ENCODE measurements at regions not wholly inside any gene's neighbourhood (a gene's known extent, or its start where the extent isn't known, plus 50 kb on each side); places are given as distances from the start of the nearest gene placed in this dataset.

- FAIRE-seq, result no peak
These were observed 70.1 kb upstream of the FSTL4 start for GRCh38 chr5:133682451-133682850.

- FAIRE-seq, result no peak
These were observed 69.6 kb upstream of the FSTL4 start for GRCh38 chr5:133681896-133682295.

- FAIRE-seq, result no peak
These were observed 68.7 kb upstream of the FSTL4 start for GRCh38 chr5:133680830-133681565.

- no peak for FAIRE-seq
These were observed 67.2 kb upstream of the FSTL4 start for GRCh38 chr5:133679534-133679933.

GRCh38 chr5:133675376-133676154 is 63.2 kb upstream of the FSTL4 start:
- FAIRE-seq, result no peak

- no peak for FAIRE-seq
These were observed 58.0 kb upstream of the FSTL4 start for GRCh38 chr5:133670336-133670735.

GRCh38 chr5:133669472-133669871 is 57.1 kb upstream of the FSTL4 start:
- FAIRE-seq, result no peak

- no peak for FAIRE-seq
These were observed 56.1 kb upstream of the FSTL4 start for GRCh38 chr5:133668458-133668857.

- no peak for FAIRE-seq
These were observed 54.9 kb upstream of the FSTL4 start for GRCh38 chr5:133667217-133667616.

- FAIRE-seq, result no peak
These were observed 53.2 kb upstream of the FSTL4 start for GRCh38 chr5:133665571-133665970.

GRCh38 chr5:133664422-133664821 is 52.1 kb upstream of the FSTL4 start:
- FAIRE-seq, result no peak

GRCh38 chr5:133663397-133664054 is 51.2 kb upstream of the FSTL4 start:
- FAIRE-seq, result no peak

GRCh38 chr5:133662578-133662977 is 50.2 kb upstream of the FSTL4 start:
- FAIRE-seq, result no peak

All from TTC549 (cell line).